K562 (cell line): ENCODE measurements at regions not wholly inside any gene's neighbourhood (a gene's known extent, or its start where the extent isn't known, plus 50 kb on each side); places are given as distances from the start of the nearest gene placed in this dataset.

Source experiments
- ATAC-seq: fragments of 200-7000 bp; cut with Tn5 transposase; 3 replicates; pipeline ENCODE4 v1.9.1; 2020; ENCODE audit warnings: moderate library complexity
- BruUV-seq: library from RNA; stranded (reverse); fragments of 400-500 nt; replicated peaks from 2 replicates; lab custom pipeline; 2021; lab: Mats Ljungman, UMichigan
- CTCF ChIA-PET: fragments of 300-600 bp; formaldehyde crosslinking; extraction: SDS; loops from one replicate; lab custom pipeline; 2021; ENCODE audit warnings: low intra/inter-chr PET ratio; lab: Yijun Ruan, JAX
- POLR2A ChIA-PET: fragments of 300-600, 350-650 bp; sonication (Branson Sonifier 250); formaldehyde crosslinking; extraction: SDS; loops from one replicate; lab custom pipeline; 2021; ENCODE audit warnings: antibody characterized with exemption, inconsistent platforms; lab: Yijun Ruan, JAX
- DNase-seq, 4 experiments: peaks; one replicate each; pipeline versions ENCODE4 v3.0.0 to v3.0.0-alpha.2; 2011 to 2018; ENCODE audit warnings: low spot score in 3 of 4, mixed read lengths in 3 of 4; ENCODE audit errors: extremely low read depth in 1 of 4
- FAIRE-seq: peaks from 2 replicates; lab custom pipeline; 2011; peaks lifted over from hg19 to GRCh38; lab: Jason Lieb, UNC
- H2AFZ ChIP-seq: 2 replicates; pipeline ENCODE4 v1.6.0; 2011; ENCODE audit warnings: low read depth, low read length, control low read depth, inconsistent platforms
- H3K27ac ChIP-seq: fragments of 200-600 bp; 3 replicates; pipeline ENCODE4 v1.8.0; 2011; ENCODE audit warnings: low read depth, mild to moderate bottlenecking, control low read depth, inconsistent platforms, low read length, moderate library complexity, mixed read lengths; ENCODE audit errors: extremely low read depth
- H3K27me3 ChIP-seq, 2 experiments: fragments of 300-600 bp in 1 of 2; 2 replicates in 1 of 2; 3 replicates in 1 of 2; pipeline versions ENCODE4 v1.6.0 to v1.8.0; 2011; ENCODE audit warnings: inconsistent platforms in 2 of 2, low read length in 2 of 2, mild to moderate bottlenecking in 1 of 2, mixed read lengths in 1 of 2, moderate library complexity in 1 of 2; ENCODE audit not compliant: control insufficient read depth in 2 of 2, insufficient read depth in 2 of 2
- H3K36me3 ChIP-seq: fragments of 300-600 bp; 3 replicates; pipeline ENCODE4 v1.8.0; 2011; ENCODE audit warnings: mild to moderate bottlenecking, low read length, inconsistent platforms; ENCODE audit not compliant: control insufficient read depth, insufficient read depth
- H3K4me1 ChIP-seq, 2 experiments: fragments of 200-600 bp in 1 of 2; replicated peaks in 1 of 2; 2 replicates in 1 of 2; 3 replicates in 1 of 2; pipeline versions ENCODE4 v1.5.1 to v1.8.0; 2011; ENCODE audit warnings: inconsistent platforms in 2 of 2, low read length in 2 of 2, mild to moderate bottlenecking in 1 of 2, mixed read lengths in 1 of 2, moderate library complexity in 1 of 2; ENCODE audit not compliant: control insufficient read depth in 2 of 2, insufficient read depth in 2 of 2
- H3K4me2 ChIP-seq: 2 replicates; pipeline ENCODE4 v1.6.1; 2011; ENCODE audit warnings: low read length, control low read depth, inconsistent platforms, mixed read lengths; ENCODE audit not compliant: insufficient read depth
- H3K4me3 ChIP-seq: fragments of 200-600 bp; sonication (generic), shearing (Covaris generic); 2 replicates; pipeline ENCODE4 v1.5.1; 2016; ENCODE audit warnings: control low read depth, inconsistent platforms
- H3K79me2 ChIP-seq: fragments of 200-600 bp; 3 replicates; pipeline ENCODE4 v1.8.0; 2011; ENCODE audit warnings: low read length, inconsistent platforms; ENCODE audit not compliant: control insufficient read depth, insufficient read depth
- H3K9ac ChIP-seq, 2 experiments: 2 replicates each; pipeline versions ENCODE4 v1.6.0 to v1.6.1; 2011; ENCODE audit warnings: low read depth in 2 of 2, low read length in 2 of 2, control low read depth in 1 of 2, inconsistent platforms in 1 of 2, mild to moderate bottlenecking in 1 of 2, mixed read lengths in 1 of 2; ENCODE audit not compliant: insufficient read depth in 1 of 2
- H3K9me1 ChIP-seq: one replicate; pipeline ENCODE4 v1.6.0; 2011; ENCODE audit warnings: inconsistent platforms, mild to moderate bottlenecking, low read length, moderate library complexity; ENCODE audit not compliant: control insufficient read depth, insufficient read depth
- H3K9me3 ChIP-seq: replicated peaks from 2 replicates; pipeline ENCODE4 v1.5.1; 2011; ENCODE audit warnings: low read depth, low read length, inconsistent platforms; ENCODE audit not compliant: control insufficient read depth, insufficient read depth
- H4K20me1 ChIP-seq: replicated peaks from 2 replicates; pipeline ENCODE4 v1.6.1; 2011; ENCODE audit warnings: low read length, inconsistent platforms, mixed read lengths; ENCODE audit not compliant: control insufficient read depth, insufficient read depth
- DDX20 ChIP-seq: fragments of 450-650 bp; IDR thresholded peaks from 2 replicates; pipeline ENCODE4 v1.6.1; 2016; ENCODE audit warnings: missing genetic modification characterization, low read depth, mild to moderate bottlenecking, missing compliant biosample characterization, moderate library complexity
- FOXK1 ChIP-seq: sonication (generic); formaldehyde crosslinking; IDR thresholded peaks from 2 replicates; pipeline ENCODE4 v1.8.0; 2022; ENCODE audit warnings: missing genetic modification reagents, mild to moderate bottlenecking, borderline replicate concordance
- NCOA4 ChIP-seq: fragments of 450-650 bp; IDR thresholded peaks from 2 replicates; pipeline ENCODE4 v1.6.1; 2018; ENCODE audit warnings: mild to moderate bottlenecking; ENCODE audit not compliant: partially characterized antibody
- SETDB1 ChIP-seq: IDR thresholded peaks from one replicate; pipeline ENCODE4 v1.6.1; 2012; ENCODE audit warnings: low read length, control low read depth, inconsistent platforms
- TAF7 ChIP-seq: fragments of 450-650 bp; IDR thresholded peaks from 2 replicates; pipeline ENCODE4 v1.6.1; 2016; ENCODE audit warnings: missing genetic modification characterization, missing compliant biosample characterization
- TCF15 ChIP-seq: fragments of 250-450 bp; sonication (Bioruptor Pico); IDR thresholded peaks from 2 replicates; pipeline ENCODE4 v1.8.0; 2022; ENCODE audit warnings: moderate library complexity, mild to moderate bottlenecking, inconsistent platforms
- ZBTB34 ChIP-seq: fragments of 250-450 bp; sonication (Bioruptor Pico); IDR thresholded peaks from 2 replicates; pipeline ENCODE4 v1.8.0; 2021; ENCODE audit warnings: mild to moderate bottlenecking, moderate library complexity
- ZNF263 ChIP-seq: sonication (generic); formaldehyde crosslinking; IDR thresholded peaks from 2 replicates; pipeline ENCODE4 v1.8.0; 2022; ENCODE audit warnings: mild to moderate bottlenecking, missing genetic modification reagents, borderline replicate concordance
- ZNF764 ChIP-seq: fragments of 250-450 bp; sonication (Bioruptor Pico); IDR thresholded peaks from 2 replicates; pipeline ENCODE4 v1.4.0; 2020; ENCODE audit warnings: low read depth, mild to moderate bottlenecking, moderate library complexity
- WGBS: fragments of 100-300 bp; shearing (Covaris generic); methylation state at CpG from one replicate; pipeline ENCODE4 v1.1.6; 2016; ENCODE audit warnings: low coverage, mixed read lengths; ENCODE audit not compliant: insufficient coverage; ENCODE audit errors: missing lambda C conversion rate; 5-methylcytosine and 5-hydroxymethylcytosine counted together
- in situ Hi-C: fragments of 300-500 bp; cut with MboI; formaldehyde crosslinking; loops from 4 replicates; pipeline ENCODE4 v1.15.0; 2018; ENCODE audit warnings: inconsistent platforms, mixed read lengths
- intact Hi-C: fragments of 100-400 bp; cut with micrococcal nuclease; formaldehyde crosslinking; loops from 2 replicates; pipeline ENCODE4 v1.14.2; 2022

DNA sequence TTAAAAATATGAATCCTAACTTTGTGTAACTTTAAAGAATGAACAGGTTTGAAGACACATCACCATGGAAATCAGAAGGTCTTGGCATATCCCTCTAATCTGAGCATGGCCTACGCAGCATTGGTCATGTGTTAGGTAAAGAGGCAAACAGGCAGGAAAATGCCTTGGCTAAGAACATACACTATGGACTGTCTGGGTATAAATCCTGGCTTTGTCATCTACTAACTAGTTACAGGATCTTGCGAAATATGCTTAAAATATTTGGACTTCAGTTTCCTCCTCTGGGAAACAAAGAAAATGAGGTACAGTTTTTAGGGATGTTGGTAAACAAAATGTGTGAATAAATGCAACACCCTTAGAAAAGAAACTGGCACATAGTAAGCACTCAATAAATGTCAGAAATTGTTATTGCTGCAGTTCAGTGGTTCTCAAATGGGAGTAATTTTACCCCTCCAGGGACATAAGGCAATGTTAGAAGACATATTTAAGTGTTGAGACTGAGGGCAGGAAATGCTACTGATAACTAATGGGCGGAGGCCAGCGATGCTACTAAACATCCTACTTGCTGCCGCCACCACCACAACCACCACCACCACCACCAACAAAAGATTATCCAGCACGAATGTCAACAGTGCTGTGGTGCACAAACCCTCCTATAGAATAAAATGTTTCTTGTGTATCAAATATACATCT, 770.8 kb upstream of the SOX9 start:
- TF ChIP-seq ZNF764 (no peak), ZNF263 (CRISPR knock-in tag) (no peak), DDX20 (no peak), NCOA4 (no peak)
- in situ Hi-C loops, result no loop called here
- no peaks in the 10 kb centered on the region for H3K27me3 ChIP-seq
- H3K27ac ChIP-seq, result no peak overlapping the region
- intact Hi-C loops, result no loop called here
- WGBS, result 2% methylated on average over 6 of the region's 6 CpGs
- no peak for DNase-seq
- ChIA-PET POLR2A (no interaction called here), CTCF (no interaction called here)
- no peak overlapping the region for H3K4me3 ChIP-seq
- no peak for FAIRE-seq
- H4K20me1 ChIP-seq, result no peaks in the 10 kb centered on the region
- H3K9me1 ChIP-seq, result no peaks in the 10 kb centered on the region
- BruUV-seq, result no TSS peak
- no peak overlapping the region for H3K9ac ChIP-seq
- no peaks in the 10 kb centered on the region for H3K79me2 ChIP-seq
- no peaks in the 10 kb centered on the region for H3K36me3 ChIP-seq
- no peak overlapping the region for H2AFZ ChIP-seq
- H3K9me3 ChIP-seq, result no peaks in the 10 kb centered on the region
- H3K4me1 ChIP-seq, result no peaks in the 10 kb centered on the region
- no peak for ATAC-seq
- no peak overlapping the region for H3K4me2 ChIP-seq

GRCh38 chr17:71360301-71360700, 760.5 kb upstream of the SOX9 start:
- 0% methylated on average over 3 of the region's 3 CpGs for WGBS
- no peak for ATAC-seq
- Histone ChIP-seq H2AFZ (no peak overlapping the region), H4K20me1 (no peaks in the 10 kb centered on the region), H3K4me3 (no peak overlapping the region), H3K9ac (no peak overlapping the region), H3K9me3 (no peaks in the 10 kb centered on the region), H3K4me2 (no peak overlapping the region), H3K27me3 (no peaks in the 10 kb centered on the region), H3K36me3 (no peaks in the 10 kb centered on the region), H3K9me1 (no peaks in the 10 kb centered on the region), H3K27ac (no peak overlapping the region), H3K4me1 (no peaks in the 10 kb centered on the region), H3K79me2 (no peaks in the 10 kb centered on the region)
- FAIRE-seq, result no peak
- POLR2A ChIA-PET, result no interaction called here
- intact Hi-C loops (no loop called here), in situ Hi-C loops (no loop called here)
- BruUV-seq, result no TSS peak
- DNase-seq, result no peak
- CTCF ChIA-PET, result no interaction called here
- no peak for TF ChIP-seq TAF7 (tag)
- TF ChIP-seq TCF15 (CRISPR knock-in tag), result no peak
- TF ChIP-seq FOXK1 (CRISPR knock-in tag), result no peak
- no peak for TF ChIP-seq ZBTB34 (CRISPR knock-in tag)
- TF ChIP-seq SETDB1, result no peak
